Mammary epithelial cell (primary cell): ENCODE measurements at regions not wholly inside any gene's neighbourhood (a gene's known extent, or its start where the extent isn't known, plus 50 kb on each side); places are given as distances from the start of the nearest gene placed in this dataset.

Experiments
- EZH2 ChIP-seq: IDR thresholded peaks from 2 replicates; pipeline ENCODE4 v1.6.1; 2012; ENCODE audit warnings: low read length, inconsistent platforms, borderline replicate concordance
- TF ChIP-seq, protein P1 (sequence below), 2 donors: IDR thresholded peaks in 1 of 2; conservative IDR thresholded peaks in 1 of 2; 2 replicates each; pipeline ENCODE4 v1.5.1; 2011 to 2012; ENCODE audit warnings: inconsistent platforms in 2 of 2, low read length in 2 of 2, mild to moderate bottlenecking in 2 of 2, control low read depth in 1 of 2, low read depth in 1 of 2; ENCODE audit not compliant: insufficient read depth in 1 of 2; ENCODE audit errors: extremely low read depth in 1 of 2

DNA sequence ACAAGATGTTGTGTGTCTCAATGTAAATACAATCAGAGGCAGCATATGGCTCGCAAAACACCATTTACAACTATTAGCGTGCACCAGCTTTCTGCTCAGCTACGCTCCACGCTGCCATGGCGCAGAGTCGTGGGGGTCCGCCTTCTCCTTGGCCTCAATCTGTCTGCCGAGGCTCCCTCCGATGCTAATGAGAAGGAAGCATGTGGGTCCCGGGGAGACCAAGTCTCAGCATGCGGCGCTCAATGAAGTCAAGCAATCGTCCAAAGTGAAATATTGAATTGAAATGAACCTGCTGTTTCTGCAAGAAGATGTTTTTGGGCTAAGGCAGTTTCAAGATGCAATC is 228.9 kb downstream of the TOMM20 start:
- TF ChIP-seq, protein P1, sequence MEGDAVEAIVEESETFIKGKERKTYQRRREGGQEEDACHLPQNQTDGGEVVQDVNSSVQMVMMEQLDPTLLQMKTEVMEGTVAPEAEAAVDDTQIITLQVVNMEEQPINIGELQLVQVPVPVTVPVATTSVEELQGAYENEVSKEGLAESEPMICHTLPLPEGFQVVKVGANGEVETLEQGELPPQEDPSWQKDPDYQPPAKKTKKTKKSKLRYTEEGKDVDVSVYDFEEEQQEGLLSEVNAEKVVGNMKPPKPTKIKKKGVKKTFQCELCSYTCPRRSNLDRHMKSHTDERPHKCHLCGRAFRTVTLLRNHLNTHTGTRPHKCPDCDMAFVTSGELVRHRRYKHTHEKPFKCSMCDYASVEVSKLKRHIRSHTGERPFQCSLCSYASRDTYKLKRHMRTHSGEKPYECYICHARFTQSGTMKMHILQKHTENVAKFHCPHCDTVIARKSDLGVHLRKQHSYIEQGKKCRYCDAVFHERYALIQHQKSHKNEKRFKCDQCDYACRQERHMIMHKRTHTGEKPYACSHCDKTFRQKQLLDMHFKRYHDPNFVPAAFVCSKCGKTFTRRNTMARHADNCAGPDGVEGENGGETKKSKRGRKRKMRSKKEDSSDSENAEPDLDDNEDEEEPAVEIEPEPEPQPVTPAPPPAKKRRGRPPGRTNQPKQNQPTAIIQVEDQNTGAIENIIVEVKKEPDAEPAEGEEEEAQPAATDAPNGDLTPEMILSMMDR (conservative IDR thresholded peaks at IDR 0.05 in 1 of 2, IDR thresholded peaks at IDR 0.05 in 1 of 2; ENCODE audit: extremely low read depth in 1 of 2, insufficient read depth in 1 of 2, low read depth in 1 of 2, low read length in 2 of 2): no peak
- no peak for TF ChIP-seq EZH2
